C4-2B (cell line): ENCODE measurements at regions not wholly inside any gene's neighbourhood (a gene's known extent, or its start where the extent isn't known, plus 50 kb on each side); places are given as distances from the start of the nearest gene placed in this dataset.

Experiments used
- CTCF ChIP-seq: fragments of 450-650 bp; conservative IDR thresholded peaks from 2 replicates; pipeline ENCODE4 v1.5.1; 2017; ENCODE audit warnings: mild to moderate bottlenecking
- ZFX ChIP-seq: fragments of 450-650 bp; IDR thresholded peaks from 2 replicates; pipeline ENCODE4 v1.6.1; 2017

DNA sequence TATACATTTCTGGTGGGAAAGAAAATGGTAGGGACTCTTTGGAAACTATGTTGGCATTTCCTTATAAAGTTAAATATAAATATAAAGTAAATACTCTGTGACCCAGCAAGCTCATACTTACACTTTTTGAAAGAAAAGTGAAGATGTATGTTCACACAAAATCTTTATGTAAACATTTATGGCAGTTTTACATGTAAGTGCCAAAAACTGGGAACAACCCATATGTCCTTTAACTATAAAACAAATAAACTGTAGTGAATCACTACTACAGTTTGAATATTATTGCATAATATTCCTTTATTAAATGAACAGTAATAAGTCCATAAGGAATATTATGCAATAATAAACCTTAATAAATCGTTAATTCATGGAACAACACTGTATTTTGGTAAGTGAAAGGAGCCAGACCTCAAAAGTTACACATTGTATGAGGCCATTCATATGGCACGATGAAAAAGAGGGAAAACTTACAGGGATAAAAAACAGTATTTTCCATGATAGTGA is 1660.3 kb upstream of the LRRTM3 start:
- no peak for TF ChIP-seq CTCF
- TF ChIP-seq ZFX, result no peak
